NCI-H1436 (cell line): ENCODE measurements at regions not wholly inside any gene's neighbourhood (a gene's known extent, or its start where the extent isn't known, plus 50 kb on each side); places are given as distances from the start of the nearest gene placed in this dataset.

Experiments
- DNase-seq: peaks from one replicate; lab custom pipeline; 2025; lab: John Stamatoyannopoulos, UW

- DNase-seq = no peak
These were observed 529.9 kb downstream of the MID1IP1 start for GRCh38 chrX:39331082-39331704.

- DNase-seq = no peak
These were observed 532.2 kb downstream of the MID1IP1 start for GRCh38 chrX:39333451-39333850.

- peak; percentile 49 for DNase-seq
These were observed 534.4 kb downstream of the MID1IP1 start for GRCh38 chrX:39335513-39336235.

GRCh38 chrX:39336671-39337311 lies 535.5 kb downstream of the MID1IP1 start:
- no peak for DNase-seq

- no peak for DNase-seq
These were observed 536.2 kb downstream of the MID1IP1 start for GRCh38 chrX:39337451-39337850.

- no peak for DNase-seq
These were observed 537.3 kb downstream of the MID1IP1 start for GRCh38 chrX:39338583-39338982.

GRCh38 chrX:39356119-39356807 lies 555.0 kb downstream of the MID1IP1 start:
- no peak for DNase-seq

GRCh38 chrX:39360101-39360500 lies 558.8 kb downstream of the MID1IP1 start:
- no peak for DNase-seq

GRCh38 chrX:39361736-39362135 lies 560.5 kb downstream of the MID1IP1 start:
- no peak for DNase-seq

- DNase-seq = no peak
These were observed 566.2 kb downstream of the MID1IP1 start for GRCh38 chrX:39367416-39367815.

GRCh38 chrX:39372115-39372514 lies 570.9 kb downstream of the MID1IP1 start:
- no peak for DNase-seq

- no peak for DNase-seq
These were observed 575.9 kb downstream of the MID1IP1 start for GRCh38 chrX:39377157-39377556.

GRCh38 chrX:39377773-39378172 lies 576.5 kb downstream of the MID1IP1 start:
- no peak for DNase-seq

- DNase-seq = no peak
These were observed 580.2 kb downstream of the MID1IP1 start for GRCh38 chrX:39381422-39381821.

GRCh38 chrX:39384996-39385395 lies 583.7 kb downstream of the MID1IP1 start:
- no peak for DNase-seq

GRCh38 chrX:39388730-39389129 lies 587.5 kb downstream of the MID1IP1 start:
- no peak for DNase-seq

GRCh38 chrX:39396358-39396995 lies 595.2 kb downstream of the MID1IP1 start:
- DNase-seq = no peak

GRCh38 chrX:39397561-39398199 lies 596.4 kb downstream of the MID1IP1 start:
- peak; percentile 1 for DNase-seq

- no peak for DNase-seq
These were observed 597.1 kb downstream of the MID1IP1 start for GRCh38 chrX:39398215-39398962.

GRCh38 chrX:39398963-39399261 lies 597.7 kb downstream of the MID1IP1 start:
- no peak for DNase-seq

- no peak for DNase-seq
These were observed 598.1 kb downstream of the MID1IP1 start for GRCh38 chrX:39399387-39399786.
